ENCODE measurements at regions not wholly inside any gene's neighbourhood (a gene's known extent, or its start where the extent isn't known, plus 50 kb on each side); places are given as distances from the start of the nearest gene placed in this dataset.

DNA sequence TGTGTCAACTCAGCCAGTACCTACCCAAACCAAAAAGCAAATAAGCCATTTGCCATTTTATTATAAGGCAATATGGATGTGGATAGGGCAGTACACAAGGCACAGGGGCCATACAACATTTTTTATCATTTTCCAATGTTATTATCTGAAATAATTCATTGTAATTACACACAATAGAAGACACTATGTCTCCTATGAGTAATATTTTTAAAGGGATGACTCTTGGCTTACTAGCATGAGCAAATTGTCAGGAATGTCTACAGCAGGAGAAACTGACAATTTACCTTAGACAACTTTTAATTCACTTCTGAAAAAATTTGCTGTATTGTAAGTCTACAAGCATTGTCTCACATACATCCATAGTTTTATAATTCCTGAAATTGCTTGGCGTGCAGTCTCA is 1193.9 kb upstream of the CELF4 start:
- no peak for TF ChIP-seq CTCF (conservative IDR thresholded peaks at IDR 0.05; ENCODE audit: low read depth, low read length)
- H3K27ac ChIP-seq, result no peak overlapping the region
- no peaks in the 10 kb centered on the region for H4K20me1 ChIP-seq (ENCODE audit: insufficient read depth)
- no peak overlapping the region for H2AFZ ChIP-seq (ENCODE audit: low read depth)
- H3K4me2 ChIP-seq, result no peak overlapping the region
- no peak overlapping the region for H3K4me3 ChIP-seq (IDR thresholded peaks at IDR 0.05; ENCODE audit: insufficient read depth, low read depth, low read length)
- H3K27me3 ChIP-seq (ENCODE audit: insufficient read depth, low read depth), result no peaks in the 10 kb centered on the region
- no peaks in the 10 kb centered on the region for H3K79me2 ChIP-seq (ENCODE audit: insufficient read depth, low read depth)
- H3K9ac ChIP-seq, result no peak overlapping the region
- no peaks in the 10 kb centered on the region for H3K4me1 ChIP-seq (ENCODE audit: low read depth, poor library complexity, severe bottlenecking)
- H3K36me3 ChIP-seq (ENCODE audit: insufficient read depth), result no peaks in the 10 kb centered on the region

GRCh38 chr18:38756436-38756835 is 1190.8 kb upstream of the CELF4 start:
- no peak overlapping the region for H3K4me3 ChIP-seq (IDR thresholded peaks at IDR 0.05; ENCODE audit: insufficient read depth, low read depth, low read length)
- no peaks in the 10 kb centered on the region for H3K27me3 ChIP-seq (ENCODE audit: insufficient read depth, low read depth)
- H3K36me3 ChIP-seq (ENCODE audit: insufficient read depth), result no peaks in the 10 kb centered on the region
- H3K9ac ChIP-seq, result no peak overlapping the region
- H4K20me1 ChIP-seq (ENCODE audit: insufficient read depth), result no peaks in the 10 kb centered on the region
- no peak overlapping the region for H3K27ac ChIP-seq
- no peak for TF ChIP-seq CTCF (conservative IDR thresholded peaks at IDR 0.05; ENCODE audit: low read depth, low read length)
- no peak overlapping the region for H2AFZ ChIP-seq (ENCODE audit: low read depth)
- no peak overlapping the region for H3K4me2 ChIP-seq
- no peaks in the 10 kb centered on the region for H3K4me1 ChIP-seq (ENCODE audit: low read depth, poor library complexity, severe bottlenecking)
- no peaks in the 10 kb centered on the region for H3K79me2 ChIP-seq (ENCODE audit: insufficient read depth, low read depth)

DNA sequence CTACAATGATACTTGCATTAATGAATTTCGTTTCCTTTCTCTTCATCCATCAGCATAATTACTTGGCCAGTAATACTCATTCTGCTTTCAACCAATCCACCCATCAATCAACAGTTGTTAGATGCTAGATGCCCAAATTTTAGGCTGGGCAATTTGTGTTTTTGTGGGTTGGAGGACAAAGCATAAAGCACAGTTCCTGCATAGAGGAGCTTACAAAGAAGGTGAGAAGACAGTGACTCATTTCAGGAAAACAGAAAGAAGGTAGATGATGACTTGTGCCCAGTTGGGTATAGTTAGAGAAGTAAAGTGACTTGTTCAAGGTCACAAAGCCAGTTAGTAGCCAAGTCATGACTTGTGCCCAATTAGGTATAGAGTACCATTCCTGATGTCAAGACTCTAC is 1186.8 kb upstream of the CELF4 start:
- Histone ChIP-seq H4K20me1 (ENCODE audit: insufficient read depth) (no peaks in the 10 kb centered on the region), H3K4me3 (IDR thresholded peaks at IDR 0.05; ENCODE audit: insufficient read depth, low read depth, low read length) (no peak overlapping the region), H3K4me1 (ENCODE audit: low read depth, poor library complexity, severe bottlenecking) (no peaks in the 10 kb centered on the region), H3K9ac (no peak overlapping the region), H3K27ac (no peak overlapping the region), H3K4me2 (no peak overlapping the region), H3K36me3 (ENCODE audit: insufficient read depth) (no peaks in the 10 kb centered on the region), H3K27me3 (ENCODE audit: insufficient read depth, low read depth) (no peaks in the 10 kb centered on the region), H2AFZ (ENCODE audit: low read depth) (no peak overlapping the region), H3K79me2 (ENCODE audit: insufficient read depth, low read depth) (no peaks in the 10 kb centered on the region)
- no peak for TF ChIP-seq CTCF (conservative IDR thresholded peaks at IDR 0.05; ENCODE audit: low read depth, low read length)

- H3K4me2 ChIP-seq, result no peak overlapping the region
- H4K20me1 ChIP-seq (ENCODE audit: insufficient read depth), result no peaks in the 10 kb centered on the region
- no peaks in the 10 kb centered on the region for H3K36me3 ChIP-seq (ENCODE audit: insufficient read depth)
- TF ChIP-seq CTCF (conservative IDR thresholded peaks at IDR 0.05; ENCODE audit: low read depth, low read length), result no peak
- no peaks in the 10 kb centered on the region for H3K4me1 ChIP-seq (ENCODE audit: low read depth, poor library complexity, severe bottlenecking)
- H3K79me2 ChIP-seq (ENCODE audit: insufficient read depth, low read depth), result no peaks in the 10 kb centered on the region
- no peak overlapping the region for H3K9ac ChIP-seq
- no peak overlapping the region for H3K27ac ChIP-seq
- H3K4me3 ChIP-seq (IDR thresholded peaks at IDR 0.05; ENCODE audit: insufficient read depth, low read depth, low read length), result no peak overlapping the region
- no peak overlapping the region for H2AFZ ChIP-seq (ENCODE audit: low read depth)
- H3K27me3 ChIP-seq (ENCODE audit: insufficient read depth, low read depth), result no peaks in the 10 kb centered on the region
Measured at GRCh38 chr18:38751898-38752297, 1186.3 kb upstream of the CELF4 start.

GRCh38 chr18:38751211-38751610 is 1185.6 kb upstream of the CELF4 start:
- Histone ChIP-seq H3K4me3 (IDR thresholded peaks at IDR 0.05; ENCODE audit: insufficient read depth, low read depth, low read length) (no peak overlapping the region), H3K27me3 (ENCODE audit: insufficient read depth, low read depth) (no peaks in the 10 kb centered on the region), H3K36me3 (ENCODE audit: insufficient read depth) (no peaks in the 10 kb centered on the region), H3K4me1 (ENCODE audit: low read depth, poor library complexity, severe bottlenecking) (no peaks in the 10 kb centered on the region), H4K20me1 (ENCODE audit: insufficient read depth) (no peaks in the 10 kb centered on the region), H3K27ac (no peak overlapping the region), H3K79me2 (ENCODE audit: insufficient read depth, low read depth) (no peaks in the 10 kb centered on the region), H3K9ac (no peak overlapping the region), H3K4me2 (no peak overlapping the region), H2AFZ (ENCODE audit: low read depth) (no peak overlapping the region)
- no peak for TF ChIP-seq CTCF (conservative IDR thresholded peaks at IDR 0.05; ENCODE audit: low read depth, low read length)
